NT2/D1 (cell line): ENCODE measurements at regions not wholly inside any gene's neighbourhood (a gene's known extent, or its start where the extent isn't known, plus 50 kb on each side); places are given as distances from the start of the nearest gene placed in this dataset.

ENCODE experiments used
- DNase-seq: peaks from one replicate; pipeline ENCODE4 v3.0.0-alpha.2; 2011; ENCODE audit warnings: low read depth, low spot score
- H3K27me3 ChIP-seq: 2 replicates; pipeline ENCODE4 v1.6.0; 2011; ENCODE audit warnings: mild to moderate bottlenecking; ENCODE audit not compliant: insufficient read length, insufficient read depth
- H3K36me3 ChIP-seq: 2 replicates; pipeline ENCODE4 v1.6.1; 2011; ENCODE audit warnings: mild to moderate bottlenecking, low read length, mixed read lengths; ENCODE audit not compliant: insufficient read depth, insufficient read length
- H3K4me1 ChIP-seq: 2 replicates; pipeline ENCODE4 v1.5.1; 2011; ENCODE audit not compliant: insufficient read depth, insufficient read length
- H3K4me3 ChIP-seq: 2 replicates; pipeline ENCODE4 v1.5.1; 2011; ENCODE audit warnings: low read depth; ENCODE audit not compliant: insufficient read length
- H3K9ac ChIP-seq: 2 replicates; pipeline ENCODE4 v1.6.0; 2011; ENCODE audit warnings: low read depth; ENCODE audit not compliant: insufficient read length
- H3K9me3 ChIP-seq: 2 replicates; pipeline ENCODE4 v1.5.1; 2011; ENCODE audit warnings: mild to moderate bottlenecking, low read length; ENCODE audit not compliant: insufficient read depth
- SUZ12 ChIP-seq: IDR thresholded peaks from 2 replicates; pipeline ENCODE4 v1.6.1; 2011; ENCODE audit not compliant: insufficient read length, insufficient read depth; ENCODE audit errors: extremely low read depth
- YY1 ChIP-seq: IDR thresholded peaks from 2 replicates; pipeline ENCODE4 v1.6.1; 2011; ENCODE audit not compliant: insufficient read length, insufficient read depth
- ZNF274 ChIP-seq: IDR thresholded peaks from 2 replicates; pipeline ENCODE4 v1.6.1; 2011; ENCODE audit warnings: mild to moderate bottlenecking, low read depth, low read length

DNA sequence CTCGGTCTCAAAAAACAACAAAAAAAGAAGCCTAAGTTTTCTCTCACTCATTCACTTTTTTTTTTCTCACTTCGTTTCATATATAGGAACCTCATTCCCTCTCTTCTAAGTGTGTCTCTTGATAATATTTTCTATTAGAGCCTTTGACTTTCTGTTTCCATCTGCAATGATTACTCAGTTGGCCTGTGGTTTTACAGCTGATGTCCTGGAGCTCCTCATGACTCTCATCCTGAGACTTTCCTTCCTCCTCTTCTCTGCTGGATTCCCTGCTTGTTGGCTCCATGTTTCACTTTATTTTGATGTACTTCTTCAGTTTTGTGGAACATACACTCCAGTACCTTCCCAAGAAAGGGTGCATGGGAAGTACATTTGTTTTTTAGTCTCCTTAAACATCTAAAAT is 154.2 kb upstream of the GATA6 start:
- TF ChIP-seq SUZ12 (no peak), ZNF274 (no peak), YY1 (no peak)
- no peak for DNase-seq
- no peak overlapping the region for H3K9ac ChIP-seq
- H3K4me3 ChIP-seq, result no peak overlapping the region
- H3K4me1 ChIP-seq, result no peaks in the 10 kb centered on the region
- H3K9me3 ChIP-seq, result no peaks in the 10 kb centered on the region; the same call in 1 of the 2 replicates
- H3K27me3 ChIP-seq, result no peaks in the 10 kb centered on the region
- H3K36me3 ChIP-seq, result no peaks in the 10 kb centered on the region

DNA sequence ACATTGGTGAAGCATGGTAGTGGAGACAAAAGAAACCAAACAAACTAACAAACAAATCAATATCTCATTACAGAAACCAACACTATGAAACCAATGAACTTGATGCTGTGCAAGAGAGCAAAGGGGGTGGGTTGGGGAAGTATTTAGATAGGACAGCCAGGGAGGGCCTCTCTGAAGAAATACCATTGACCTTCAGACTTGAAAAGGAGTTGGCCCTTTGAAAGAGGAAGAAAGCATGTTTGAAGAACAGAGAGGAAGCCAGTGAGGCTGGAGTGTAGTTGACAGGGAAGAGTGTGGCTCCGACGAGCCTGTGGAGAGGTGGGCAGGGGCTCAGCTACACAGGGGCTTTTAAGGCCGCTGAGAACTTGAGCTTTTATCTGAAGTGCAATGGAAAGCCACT is 151.0 kb upstream of the GATA6 start:
- TF ChIP-seq ZNF274, result no peak
- TF ChIP-seq YY1, result no peak
- TF ChIP-seq SUZ12, result no peak
- H3K27me3 ChIP-seq, result no peaks in the 10 kb centered on the region
- H3K9ac ChIP-seq, result no peak overlapping the region
- no peaks in the 10 kb centered on the region for H3K36me3 ChIP-seq
- H3K4me3 ChIP-seq, result no peak overlapping the region
- no peaks in the 10 kb centered on the region; the same call in 1 of the 2 replicates for H3K9me3 ChIP-seq
- H3K4me1 ChIP-seq, result peaks cover 3% of the 10 kb centered on the region
- DNase-seq, result no peak

DNA sequence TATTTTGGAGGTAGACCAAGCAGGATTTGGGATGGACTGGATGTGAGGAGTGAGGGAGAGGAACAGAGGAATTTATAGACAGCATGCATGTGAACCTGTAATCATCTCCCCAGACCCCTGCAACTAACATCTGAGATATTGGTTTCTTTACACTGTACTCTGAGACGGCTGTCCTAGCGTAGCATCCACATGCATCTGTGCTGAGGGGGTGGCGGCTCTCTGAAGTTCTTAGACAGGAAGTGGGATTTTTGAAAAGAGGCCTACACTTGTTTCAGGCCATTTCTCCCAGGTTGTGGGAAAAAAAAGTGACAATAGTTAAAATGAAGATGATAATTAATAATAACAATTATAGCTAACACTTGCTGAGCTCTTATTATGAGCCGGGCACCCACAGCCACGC is 150.2 kb upstream of the GATA6 start:
- TF ChIP-seq YY1 (no peak), ZNF274 (no peak), SUZ12 (no peak)

DNA sequence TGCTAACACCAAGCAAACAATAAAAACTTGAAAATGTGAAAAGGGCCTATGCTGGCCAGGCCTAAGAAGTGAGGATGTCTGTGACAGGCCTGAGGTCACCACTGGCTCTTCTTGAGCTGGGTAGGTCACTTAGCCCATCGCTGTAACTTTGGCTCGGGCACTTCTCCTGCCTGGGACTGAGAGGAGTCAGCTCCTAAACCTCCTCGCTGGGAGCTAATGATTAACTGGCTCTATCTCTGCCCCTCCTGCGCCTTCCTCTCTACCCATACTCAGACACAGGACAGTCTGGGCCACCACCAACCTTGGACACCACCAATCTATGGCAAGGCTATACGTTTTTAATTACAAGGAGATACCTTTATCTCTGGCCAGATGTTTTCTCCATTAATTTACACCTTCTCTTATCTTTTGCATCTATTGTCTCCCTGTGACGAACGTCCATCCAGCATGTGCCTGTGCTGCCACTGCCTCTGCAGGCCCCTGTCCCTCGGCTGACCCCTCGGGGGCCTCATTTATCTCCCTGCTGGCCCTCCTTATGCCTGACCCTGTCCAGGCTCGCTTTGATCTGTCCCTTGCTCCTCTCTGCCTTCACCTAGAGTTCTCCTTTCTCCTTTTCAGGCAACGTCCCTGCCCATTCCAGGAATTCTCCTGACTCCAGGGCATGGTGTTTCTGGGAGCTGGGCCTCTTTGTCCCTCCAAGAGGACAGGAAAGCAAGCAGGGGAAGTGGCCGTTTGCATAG is 149.1 kb upstream of the GATA6 start:
- no peaks in the 10 kb centered on the region for H3K9me3 ChIP-seq
- TF ChIP-seq YY1, result no peak
- no peak for TF ChIP-seq ZNF274
- no peak for TF ChIP-seq SUZ12
- no peaks in the 10 kb centered on the region for H3K36me3 ChIP-seq
- no peak for DNase-seq
- H3K27me3 ChIP-seq, result no peaks in the 10 kb centered on the region
- H3K4me3 ChIP-seq, result no peak overlapping the region
- H3K9ac ChIP-seq, result no peak overlapping the region
- peaks cover 3% of the 10 kb centered on the region for H3K4me1 ChIP-seq

More for the DNA sequence above, 150.2 kb upstream of the GATA6 start:
- DNase-seq, result no peak
- no peak overlapping the region for H3K9ac ChIP-seq
- H3K4me1 ChIP-seq, result peaks cover 3% of the 10 kb centered on the region
- no peaks in the 10 kb centered on the region for H3K9me3 ChIP-seq
- H3K4me3 ChIP-seq, result no peak overlapping the region
- H3K27me3 ChIP-seq, result no peaks in the 10 kb centered on the region
- H3K36me3 ChIP-seq, result no peaks in the 10 kb centered on the region

DNA sequence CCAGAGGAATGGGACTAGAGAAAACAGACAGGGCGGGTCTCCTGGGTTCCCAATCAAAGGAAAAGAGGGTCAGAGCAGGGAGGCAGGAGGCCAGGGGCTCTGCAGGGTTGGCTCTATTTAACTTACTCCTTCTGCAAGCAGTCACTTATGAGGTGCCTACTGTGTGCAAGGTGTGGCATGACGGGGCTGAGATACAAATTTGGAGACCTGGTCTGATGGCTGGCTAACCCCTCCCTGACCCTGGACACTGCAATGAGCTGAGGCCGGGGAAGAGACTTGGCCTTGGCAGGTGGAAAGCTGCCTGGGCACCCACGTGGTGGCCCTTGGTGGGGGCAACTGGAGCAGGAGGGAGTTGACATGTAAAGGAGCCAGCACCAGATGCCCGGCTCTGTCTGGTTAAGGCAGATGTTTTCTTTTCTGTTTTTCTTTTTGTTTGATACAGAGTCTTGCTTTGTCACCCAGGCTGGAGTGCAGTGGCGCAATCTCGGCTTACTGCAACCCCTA is 148.5 kb upstream of the GATA6 start:
- Histone ChIP-seq H3K9me3 (no peaks in the 10 kb centered on the region), H3K27me3 (no peaks in the 10 kb centered on the region), H3K4me3 (no peak overlapping the region), H3K4me1 (peaks cover 3% of the 10 kb centered on the region), H3K9ac (no peak overlapping the region), H3K36me3 (no peaks in the 10 kb centered on the region)
- TF ChIP-seq SUZ12, result no peak
- no peak for TF ChIP-seq YY1
- no peak for TF ChIP-seq ZNF274
- DNase-seq, result no peak

DNA sequence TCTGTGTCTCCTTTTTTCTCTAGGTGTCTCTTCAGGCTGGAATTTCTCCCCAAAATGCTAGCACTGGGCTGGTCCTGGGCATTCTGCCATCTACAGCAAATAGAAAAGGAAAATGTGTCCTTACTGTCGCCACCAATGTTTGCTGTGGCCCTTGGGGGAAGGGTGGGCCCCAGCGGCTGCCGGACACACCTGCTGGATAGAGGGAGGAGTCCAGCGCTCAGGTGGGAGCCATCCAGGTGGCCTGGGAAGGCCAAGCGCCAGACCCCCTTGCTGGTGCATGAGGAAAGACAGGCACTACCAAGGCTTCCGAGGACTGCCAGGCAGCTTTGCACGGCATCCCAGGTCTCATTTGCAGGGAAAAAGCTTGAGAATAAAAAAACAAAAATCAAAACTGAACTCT is 147.7 kb upstream of the GATA6 start:
- no peaks in the 10 kb centered on the region for H3K9me3 ChIP-seq
- H3K27me3 ChIP-seq, result no peaks in the 10 kb centered on the region
- TF ChIP-seq YY1, result no peak
- TF ChIP-seq ZNF274, result no peak
- TF ChIP-seq SUZ12, result no peak
- peaks cover 4% of the 10 kb centered on the region for H3K4me1 ChIP-seq
- no peak overlapping the region for H3K4me3 ChIP-seq
- DNase-seq, result no peak
- H3K9ac ChIP-seq, result no peak overlapping the region
- H3K36me3 ChIP-seq, result no peaks in the 10 kb centered on the region

DNA sequence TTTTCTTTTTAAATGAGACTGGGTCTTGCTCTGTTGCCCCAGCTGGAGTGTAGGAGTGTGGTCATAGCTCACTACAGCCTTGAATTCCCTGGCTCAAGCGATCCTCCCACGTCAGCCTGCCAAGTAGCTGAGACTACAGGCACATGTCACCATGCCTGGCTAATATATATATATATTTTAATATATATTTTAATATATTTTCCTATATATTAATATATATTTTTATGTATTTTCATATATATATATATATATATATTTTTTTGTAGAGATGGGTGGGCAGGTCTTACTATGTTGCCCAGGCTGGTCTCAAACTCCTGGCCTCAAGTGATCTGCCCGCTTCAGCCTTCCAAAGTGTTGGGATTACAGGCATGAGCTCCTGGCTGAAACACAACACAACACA is 144.5 kb upstream of the GATA6 start:
- DNase-seq, result no peak
- no peak for TF ChIP-seq YY1
- Histone ChIP-seq H3K27me3 (no peaks in the 10 kb centered on the region), H3K9me3 (no peaks in the 10 kb centered on the region), H3K36me3 (no peaks in the 10 kb centered on the region), H3K4me1 (peaks cover 9% of the 10 kb centered on the region), H3K9ac (no peak overlapping the region), H3K4me3 (no peak overlapping the region)

DNA sequence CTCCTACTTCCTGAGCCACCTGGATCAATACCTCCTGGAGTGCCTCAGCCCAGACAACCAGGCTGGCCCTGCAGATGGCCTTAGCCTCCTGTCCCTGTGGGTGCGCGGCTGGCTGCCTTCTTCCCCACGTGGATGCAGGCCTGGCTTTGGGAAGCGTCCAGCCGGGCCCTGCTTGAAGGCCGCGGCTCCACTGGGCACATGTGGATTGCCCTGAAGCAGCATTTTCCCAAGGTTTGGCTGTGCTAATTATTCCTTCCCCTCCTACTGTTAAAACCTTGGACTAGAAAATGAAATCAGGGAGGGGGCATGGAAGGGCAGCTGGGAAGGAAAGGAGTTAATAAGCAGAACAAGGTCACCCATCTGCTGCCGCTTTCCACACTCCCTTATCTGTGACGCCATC is 143.0 kb upstream of the GATA6 start:
- Histone ChIP-seq H3K9ac (no peak overlapping the region), H3K36me3 (no peaks in the 10 kb centered on the region), H3K27me3 (no peaks in the 10 kb centered on the region), H3K9me3 (no peaks in the 10 kb centered on the region), H3K4me3 (no peak overlapping the region), H3K4me1 (peaks cover 5% of the 10 kb centered on the region)
- TF ChIP-seq SUZ12, result no peak
- no peak for TF ChIP-seq YY1
- no peak for TF ChIP-seq ZNF274
- no peak for DNase-seq
